Natural killer cell (primary cell): ENCODE measurements at regions not wholly inside any gene's neighbourhood (a gene's known extent, or its start where the extent isn't known, plus 50 kb on each side); places are given as distances from the start of the nearest gene placed in this dataset.

Experiments
- ATAC-seq, 3 donors: fragments of 150-1000 bp in 2 of 3; fragments of 200-7000 bp in 1 of 3; cut with Tn5 transposase; 1 replicate in 1 of 3; 2 replicates in 2 of 3; pipeline ENCODE4 v1.10.0; 2021; ENCODE audit warnings: mild to moderate bottlenecking in 2 of 3, moderate library complexity in 2 of 3
- DNase-seq, 2 donors: peaks; one replicate each; pipeline versions ENCODE4 v3.0.0 to v3.0.0-alpha.2; 2013 to 2021; ENCODE audit warnings: mixed read lengths in 1 of 2
- H3K27ac ChIP-seq: one replicate; pipeline ENCODE4 v1.5.1; 2013; ENCODE audit warnings: mild to moderate bottlenecking, low read length
- H3K27me3 ChIP-seq: one replicate; pipeline ENCODE4 v1.6.1; 2013; ENCODE audit warnings: low read length; ENCODE audit not compliant: control insufficient read depth, insufficient read depth
- H3K36me3 ChIP-seq: one replicate; pipeline ENCODE4 v1.6.1; 2013; ENCODE audit warnings: low read length; ENCODE audit not compliant: control insufficient read depth, insufficient read depth
- H3K4me1 ChIP-seq: one replicate; pipeline ENCODE4 v1.6.1; 2013; ENCODE audit warnings: low read length; ENCODE audit not compliant: control insufficient read depth, insufficient read depth
- H3K4me3 ChIP-seq: one replicate; pipeline ENCODE4 v1.5.1; 2013; ENCODE audit warnings: low read length
- H3K9me3 ChIP-seq: one replicate; pipeline ENCODE4 v1.6.1; 2013; ENCODE audit warnings: low read length; ENCODE audit not compliant: control insufficient read depth, insufficient read depth
- H3K27ac Mint-ChIP-seq, 2 donors: one replicate each; pipeline ENCODE4 v1.8.0; 2022; ENCODE audit warnings: mild to moderate bottlenecking in 2 of 2, mixed read lengths in 2 of 2, moderate library complexity in 1 of 2
- H3K27me3 Mint-ChIP-seq, 2 donors: one replicate each; pipeline ENCODE4 v1.8.0; 2022; ENCODE audit warnings: low read depth in 2 of 2, mixed read lengths in 2 of 2
- H3K36me3 Mint-ChIP-seq: one replicate; pipeline ENCODE4 v1.8.0; 2022; ENCODE audit warnings: mixed read lengths
- H3K4me1 Mint-ChIP-seq, 2 donors: one replicate each; pipeline ENCODE4 v1.8.0; 2022; ENCODE audit warnings: mixed read lengths in 2 of 2
- H3K4me3 Mint-ChIP-seq: one replicate; pipeline ENCODE4 v1.8.0; 2022; ENCODE audit warnings: mild to moderate bottlenecking, moderate library complexity, mixed read lengths
- H3K9me3 Mint-ChIP-seq, 2 donors: one replicate each; pipeline ENCODE4 v1.8.0; 2022; ENCODE audit warnings: mixed read lengths in 2 of 2
- WGBS: methylation state at CpG from one replicate; pipeline ENCODE4 v1.1.7; 2013; ENCODE audit warnings: missing lambda C conversion rate; ENCODE audit not compliant: insufficient coverage; 5-methylcytosine and 5-hydroxymethylcytosine counted together
- intact Hi-C: fragments of 100-400 bp; cut with micrococcal nuclease; formaldehyde crosslinking; loops from one replicate; pipeline ENCODE4 v1.14.2; 2022
- TF ChIP-seq, protein P1 (sequence below): fragments of 200-600 bp; IDR thresholded peaks from one replicate; pipeline ENCODE4 v1.8.0; 2022; ENCODE audit warnings: antibody characterized with exemption

DNA sequence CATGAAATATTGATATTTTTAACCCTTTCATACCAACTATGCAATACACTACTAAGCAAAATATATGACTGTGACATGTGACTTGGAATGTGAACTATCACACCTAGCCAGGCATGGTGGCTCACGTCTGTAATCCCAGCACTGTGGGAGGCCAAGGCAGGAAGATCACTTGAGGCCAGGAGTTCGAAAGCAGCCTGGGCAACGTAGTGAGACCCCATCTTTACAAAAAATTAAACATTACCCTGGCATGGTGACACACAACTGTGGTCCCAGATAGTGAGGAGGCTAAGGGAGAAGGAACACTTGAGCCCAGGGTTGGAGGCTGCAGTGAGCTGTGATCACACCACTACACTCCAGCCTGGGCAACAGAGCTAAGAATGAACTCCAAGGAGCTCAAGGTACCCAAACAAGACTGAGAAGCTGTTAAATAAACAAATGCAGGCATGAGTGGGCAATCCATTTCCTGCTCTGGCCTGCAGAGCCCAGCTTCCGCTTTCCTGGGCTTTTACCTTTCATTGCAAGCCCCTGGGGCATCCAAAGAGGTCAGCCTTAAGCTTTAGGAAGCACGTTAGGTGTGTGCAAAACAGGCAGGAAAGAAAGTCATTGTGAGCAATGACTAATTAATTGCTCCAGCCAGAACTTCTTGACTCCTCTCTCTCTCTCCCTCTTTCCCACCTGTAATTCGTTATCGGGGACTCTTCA, 162.1 kb upstream of the FOXK1 start:
- Histone ChIP-seq H3K4me3 (no peak overlapping the region), H3K27me3 (no peaks in the 10 kb centered on the region), H3K4me1 (no peaks in the 10 kb centered on the region), H3K9me3 (no peaks in the 10 kb centered on the region), H3K36me3 (no peaks in the 10 kb centered on the region), H3K27ac (no peak overlapping the region)
- WGBS = 53% methylated on average over 6 of the region's 7 CpGs
- Mint-ChIP-seq H3K4me1 (no peaks in the 10 kb centered on the region), H3K9me3 (no peaks in the 10 kb centered on the region), H3K27me3 (peaks cover 5 to 42% of the 10 kb centered on the region in 2 donors), H3K4me3 (no peak overlapping the region), H3K27ac (no peak overlapping the region), H3K36me3 (no peaks in the 10 kb centered on the region)
- DNase-seq (no peak), ATAC-seq (no peak)
- TF ChIP-seq, protein P1, sequence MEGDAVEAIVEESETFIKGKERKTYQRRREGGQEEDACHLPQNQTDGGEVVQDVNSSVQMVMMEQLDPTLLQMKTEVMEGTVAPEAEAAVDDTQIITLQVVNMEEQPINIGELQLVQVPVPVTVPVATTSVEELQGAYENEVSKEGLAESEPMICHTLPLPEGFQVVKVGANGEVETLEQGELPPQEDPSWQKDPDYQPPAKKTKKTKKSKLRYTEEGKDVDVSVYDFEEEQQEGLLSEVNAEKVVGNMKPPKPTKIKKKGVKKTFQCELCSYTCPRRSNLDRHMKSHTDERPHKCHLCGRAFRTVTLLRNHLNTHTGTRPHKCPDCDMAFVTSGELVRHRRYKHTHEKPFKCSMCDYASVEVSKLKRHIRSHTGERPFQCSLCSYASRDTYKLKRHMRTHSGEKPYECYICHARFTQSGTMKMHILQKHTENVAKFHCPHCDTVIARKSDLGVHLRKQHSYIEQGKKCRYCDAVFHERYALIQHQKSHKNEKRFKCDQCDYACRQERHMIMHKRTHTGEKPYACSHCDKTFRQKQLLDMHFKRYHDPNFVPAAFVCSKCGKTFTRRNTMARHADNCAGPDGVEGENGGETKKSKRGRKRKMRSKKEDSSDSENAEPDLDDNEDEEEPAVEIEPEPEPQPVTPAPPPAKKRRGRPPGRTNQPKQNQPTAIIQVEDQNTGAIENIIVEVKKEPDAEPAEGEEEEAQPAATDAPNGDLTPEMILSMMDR = no peak
- intact Hi-C loops = no loop called here

GRCh38 chr7:4523219-4523618, 158.9 kb upstream of the FOXK1 start:
- H3K27ac ChIP-seq = no peak overlapping the region
- H3K4me1 ChIP-seq = no peaks in the 10 kb centered on the region
- Mint-ChIP-seq H3K36me3 (no peaks in the 10 kb centered on the region), H3K4me1 (no peaks in the 10 kb centered on the region), H3K27me3 (peaks cover 9 to 19% of the 10 kb centered on the region in 2 donors), H3K9me3 (no peaks in the 10 kb centered on the region), H3K27ac (no peak overlapping the region), H3K4me3 (no peak overlapping the region)
- H3K4me3 ChIP-seq = no peak overlapping the region
- no peaks in the 10 kb centered on the region for H3K27me3 ChIP-seq
- ATAC-seq (no peak), DNase-seq (no peak)
- H3K36me3 ChIP-seq = no peaks in the 10 kb centered on the region
- TF ChIP-seq, protein P1 = no peak
- intact Hi-C loops = no loop called here
- H3K9me3 ChIP-seq = no peaks in the 10 kb centered on the region

- intact Hi-C loops = no loop called here
- Histone ChIP-seq H3K4me1 (no peaks in the 10 kb centered on the region), H3K36me3 (no peaks in the 10 kb centered on the region), H3K27ac (no peak overlapping the region), H3K9me3 (no peaks in the 10 kb centered on the region), H3K27me3 (no peaks in the 10 kb centered on the region), H3K4me3 (no peak overlapping the region)
- Mint-ChIP-seq H3K4me1 (no peaks in the 10 kb centered on the region), H3K36me3 (no peaks in the 10 kb centered on the region), H3K27me3 (peaks cover 9 to 13% of the 10 kb centered on the region in 2 donors), H3K27ac (no peak overlapping the region), H3K9me3 (no peaks in the 10 kb centered on the region), H3K4me3 (no peak overlapping the region)
- ATAC-seq (no peak), DNase-seq (no peak)
- TF ChIP-seq, protein P1 = no peak
- 80% methylated on average over 6 of the region's 6 CpGs for WGBS
These were observed 158.2 kb upstream of the FOXK1 start for GRCh38 chr7:4523873-4524272.

GRCh38 chr7:4525884-4526283, 156.2 kb upstream of the FOXK1 start:
- no peak overlapping the region for H3K27ac Mint-ChIP-seq
- intact Hi-C loops = no loop called here
- TF ChIP-seq, protein P1 = no peak
- no peak for ATAC-seq
- no peaks in the 10 kb centered on the region for H3K9me3 Mint-ChIP-seq
- H3K4me3 Mint-ChIP-seq = no peak overlapping the region
- Histone ChIP-seq H3K36me3 (no peaks in the 10 kb centered on the region), H3K9me3 (no peaks in the 10 kb centered on the region), H3K27me3 (no peaks in the 10 kb centered on the region), H3K4me1 (no peaks in the 10 kb centered on the region), H3K27ac (no peak overlapping the region), H3K4me3 (no peak overlapping the region)
- H3K4me1 Mint-ChIP-seq = no peaks in the 10 kb centered on the region
- no peak for DNase-seq
- H3K36me3 Mint-ChIP-seq = no peaks in the 10 kb centered on the region
- WGBS = 42% methylated on average over 3 of the region's 3 CpGs
- peaks cover 7 to 32% of the 10 kb centered on the region in 2 donors for H3K27me3 Mint-ChIP-seq
